Retinal pigment epithelial cell (primary cell): ENCODE measurements at regions not wholly inside any gene's neighbourhood (a gene's known extent, or its start where the extent isn't known, plus 50 kb on each side); places are given as distances from the start of the nearest gene placed in this dataset.

Source experiments
- DNase-seq: peaks from one replicate; pipeline ENCODE4 v3.0.0-alpha.2; 2010; ENCODE audit warnings: low read depth
- H3K4me3 ChIP-seq: 2 replicates; pipeline ENCODE4 v1.5.1; 2011; ENCODE audit warnings: mild to moderate bottlenecking, low read length, control low read depth, moderate library complexity
- TF ChIP-seq, protein P1 (sequence below): conservative IDR thresholded peaks from 2 replicates; pipeline ENCODE4 v1.5.1; 2011; ENCODE audit warnings: low read depth, low read length, control low read depth, inconsistent platforms

DNA sequence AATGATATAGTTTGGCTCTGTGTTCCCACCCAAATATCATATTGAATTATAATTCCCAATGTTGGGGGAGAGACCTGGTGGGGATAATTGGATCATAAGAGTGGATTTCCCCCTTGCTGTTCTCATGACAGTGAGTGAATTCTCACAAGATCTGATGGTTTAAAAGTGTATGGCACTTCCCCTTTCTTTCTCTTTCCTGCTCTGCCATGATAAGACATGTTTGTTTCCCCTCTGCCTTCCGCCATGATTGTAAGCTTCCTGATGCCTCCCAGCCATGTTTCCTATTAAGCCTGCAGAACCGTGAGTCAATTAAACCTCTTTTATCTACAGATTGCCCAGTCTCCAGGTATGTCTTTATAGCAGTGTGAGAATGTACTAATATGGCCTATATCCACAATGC is 126.7 kb upstream of the GMNC start:
- TF ChIP-seq, protein P1, sequence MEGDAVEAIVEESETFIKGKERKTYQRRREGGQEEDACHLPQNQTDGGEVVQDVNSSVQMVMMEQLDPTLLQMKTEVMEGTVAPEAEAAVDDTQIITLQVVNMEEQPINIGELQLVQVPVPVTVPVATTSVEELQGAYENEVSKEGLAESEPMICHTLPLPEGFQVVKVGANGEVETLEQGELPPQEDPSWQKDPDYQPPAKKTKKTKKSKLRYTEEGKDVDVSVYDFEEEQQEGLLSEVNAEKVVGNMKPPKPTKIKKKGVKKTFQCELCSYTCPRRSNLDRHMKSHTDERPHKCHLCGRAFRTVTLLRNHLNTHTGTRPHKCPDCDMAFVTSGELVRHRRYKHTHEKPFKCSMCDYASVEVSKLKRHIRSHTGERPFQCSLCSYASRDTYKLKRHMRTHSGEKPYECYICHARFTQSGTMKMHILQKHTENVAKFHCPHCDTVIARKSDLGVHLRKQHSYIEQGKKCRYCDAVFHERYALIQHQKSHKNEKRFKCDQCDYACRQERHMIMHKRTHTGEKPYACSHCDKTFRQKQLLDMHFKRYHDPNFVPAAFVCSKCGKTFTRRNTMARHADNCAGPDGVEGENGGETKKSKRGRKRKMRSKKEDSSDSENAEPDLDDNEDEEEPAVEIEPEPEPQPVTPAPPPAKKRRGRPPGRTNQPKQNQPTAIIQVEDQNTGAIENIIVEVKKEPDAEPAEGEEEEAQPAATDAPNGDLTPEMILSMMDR, result no peak
- no peak for DNase-seq
- no peak overlapping the region for H3K4me3 ChIP-seq

DNA sequence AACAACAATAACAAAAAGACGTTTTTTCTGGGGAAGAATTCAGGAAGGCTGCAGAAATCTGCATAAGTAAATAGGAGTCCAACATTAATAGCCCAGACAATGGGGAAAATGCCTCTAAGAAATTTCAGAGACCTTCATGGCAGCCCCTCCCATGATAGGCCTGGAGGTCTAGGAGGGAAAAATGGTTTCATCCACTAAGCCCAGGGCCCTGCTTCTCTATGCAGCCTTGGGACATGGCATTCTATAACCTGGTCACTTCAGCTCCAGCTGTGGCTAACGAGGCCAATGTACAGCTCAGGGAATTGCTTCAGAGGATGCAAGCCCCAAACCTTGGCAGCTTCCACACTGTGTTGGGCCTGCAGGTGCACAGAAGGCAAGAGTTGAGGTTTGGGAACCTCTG is 125.6 kb upstream of the GMNC start:
- TF ChIP-seq, protein P1, result no peak
- no peak for DNase-seq
- no peak overlapping the region for H3K4me3 ChIP-seq

DNA sequence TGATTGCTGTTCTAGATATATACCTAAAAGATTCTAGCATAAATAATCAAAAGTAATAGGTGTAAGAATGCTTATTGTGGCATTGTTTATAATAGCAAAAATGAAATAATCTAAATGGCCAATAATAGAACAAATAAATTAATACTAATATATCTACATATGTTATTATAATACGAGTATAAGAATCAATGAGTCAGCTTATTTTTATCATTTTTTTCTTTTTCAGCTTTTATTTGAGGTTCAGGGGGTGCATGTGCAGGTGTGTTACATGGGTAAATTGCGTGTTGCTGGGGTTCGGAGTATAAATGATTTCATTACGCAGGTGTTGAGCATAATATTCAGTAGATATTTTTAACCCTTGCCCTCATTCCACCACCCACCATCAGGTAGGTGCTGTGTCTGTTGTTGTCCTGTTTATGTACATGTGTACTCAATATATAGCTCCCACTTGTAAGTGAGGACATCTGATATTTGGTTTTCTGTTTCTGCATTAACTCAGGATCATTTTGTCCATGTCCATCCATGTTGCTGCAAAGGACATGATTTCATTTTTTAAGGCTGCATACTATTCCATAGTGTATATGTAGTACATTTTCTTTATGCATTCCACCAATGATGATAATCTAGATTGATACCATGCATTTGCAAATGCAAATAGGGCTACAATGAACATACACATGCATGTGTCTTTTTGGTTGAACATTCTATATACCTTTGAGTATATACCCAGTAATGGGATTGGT is 122.2 kb upstream of the GMNC start:
- DNase-seq, result no peak
- H3K4me3 ChIP-seq, result no peak overlapping the region
- TF ChIP-seq, protein P1, result no peak

DNA sequence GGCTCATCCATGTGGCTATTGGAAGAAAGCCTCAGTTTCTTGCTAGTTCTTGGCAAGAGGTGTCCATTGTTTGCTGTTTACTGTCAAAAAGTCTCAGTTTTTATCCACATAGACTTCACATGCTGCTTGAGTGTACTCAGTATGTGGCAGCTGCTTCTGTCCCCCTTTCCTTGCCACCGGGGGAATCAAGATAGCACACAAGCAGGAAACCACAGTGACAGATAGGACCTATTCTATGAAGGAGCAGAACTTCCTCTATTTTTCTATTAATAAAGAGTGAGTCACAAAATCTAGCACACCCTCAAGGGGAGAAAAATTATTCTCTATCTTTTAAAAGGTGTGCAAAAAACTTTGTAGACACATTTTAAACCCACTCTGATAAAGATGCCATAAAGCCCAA is 121.4 kb upstream of the GMNC start:
- DNase-seq, result no peak
- TF ChIP-seq, protein P1, result no peak
- H3K4me3 ChIP-seq, result no peak overlapping the region

DNA sequence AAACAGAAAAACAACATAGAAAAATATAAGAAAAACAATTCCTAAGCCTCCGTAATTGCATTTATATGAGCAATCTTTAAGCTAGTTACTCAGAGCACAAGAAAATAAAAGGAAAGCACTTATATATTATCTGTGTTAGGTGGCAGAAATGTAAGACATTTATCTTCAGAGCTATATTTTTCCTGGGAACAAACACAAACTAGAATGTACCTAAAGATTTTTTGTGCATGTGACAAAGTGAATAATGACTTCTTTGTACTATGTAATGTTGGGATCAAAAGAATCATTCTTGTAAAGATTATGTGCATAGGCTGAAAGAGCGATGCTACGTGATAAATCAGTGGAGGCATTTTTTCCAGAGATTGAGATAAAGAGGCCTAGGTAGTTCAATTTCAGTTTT is 111.3 kb upstream of the GMNC start:
- DNase-seq, result peak; percentile 30
- TF ChIP-seq, protein P1, result no peak
- no peak overlapping the region for H3K4me3 ChIP-seq

DNA sequence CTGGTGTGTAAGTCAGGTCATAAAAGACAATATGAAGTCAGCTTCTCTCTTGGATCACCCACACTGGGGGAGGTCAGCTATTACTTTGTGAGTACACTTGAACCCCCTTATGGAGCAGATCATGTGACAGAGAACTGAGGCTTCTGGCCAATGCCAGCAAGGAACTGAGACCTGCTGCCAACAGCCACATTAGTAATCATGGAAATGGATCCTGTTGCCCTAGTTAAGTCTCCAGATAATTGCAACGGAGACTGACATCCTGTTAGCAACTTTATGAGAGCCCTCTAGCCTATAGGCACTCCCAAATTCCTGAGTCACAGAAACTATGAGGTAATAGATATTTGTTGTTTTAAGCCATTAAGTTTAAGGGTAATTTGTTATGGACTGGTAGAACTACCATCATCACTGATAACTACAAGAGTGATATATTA is 110.4 kb upstream of the GMNC start:
- DNase-seq, result peak; percentile 45
- H3K4me3 ChIP-seq, result no peak overlapping the region

DNA sequence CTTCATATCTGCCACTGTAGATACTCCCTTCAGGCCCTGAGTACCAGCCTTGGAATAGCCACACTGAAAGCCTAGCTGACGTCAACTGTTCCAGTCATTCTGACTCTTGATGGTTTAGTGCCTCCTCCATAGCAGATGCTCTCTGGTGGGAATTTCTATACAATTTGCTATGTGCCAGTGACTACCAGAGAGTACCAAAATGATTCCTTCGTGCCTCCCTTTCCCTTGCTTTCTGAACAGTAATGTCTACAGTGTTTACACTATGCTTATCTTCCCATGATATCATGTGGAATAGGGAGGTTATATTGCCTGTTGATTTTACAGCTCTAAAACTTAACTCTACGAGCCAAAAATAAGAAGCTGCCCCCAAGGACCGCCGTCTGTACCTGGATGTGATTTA is 109.7 kb upstream of the GMNC start:
- TF ChIP-seq, protein P1, result no peak
- no peak overlapping the region for H3K4me3 ChIP-seq

More for the DNA sequence above, 110.4 kb upstream of the GMNC start:
- TF ChIP-seq, protein P1, result no peak

More for the DNA sequence above, 109.7 kb upstream of the GMNC start:
- DNase-seq, result no peak
